Breast epithelium (tissue), 4 donors: ENCODE measurements at regions not wholly inside any gene's neighbourhood (a gene's known extent, or its start where the extent isn't known, plus 50 kb on each side); places are given as distances from the start of the nearest gene placed in this dataset.

ENCODE experiments used
- DNase-seq, 2 donors: peaks; one replicate each; pipeline ENCODE4 v3.0.0-alpha.2; 2019; ENCODE audit warnings: low spot score in 2 of 2
- H3K27ac ChIP-seq, 2 donors: fragments of 200-600 bp; sonication (generic) in 1 of 2; one replicate each; pipeline ENCODE4 v1.5.1; 2016 to 2019; ENCODE audit warnings: mild to moderate bottlenecking in 1 of 2
- H3K27me3 ChIP-seq, 2 donors: fragments of 200-600 bp; sonication (generic) in 1 of 2; one replicate each; pipeline versions ENCODE4 v1.5.1 to v1.6.0; 2017 to 2019; ENCODE audit warnings: control low read depth in 1 of 2, mild to moderate bottlenecking in 1 of 2
- H3K36me3 ChIP-seq: fragments of 200-600 bp; one replicate; pipeline ENCODE4 v1.5.1; 2019
- H3K4me1 ChIP-seq, 2 donors: fragments of 200-600 bp; sonication (generic); one replicate each; pipeline ENCODE4 v1.5.1; 2016 to 2019; ENCODE audit warnings: control low read depth in 1 of 2
- H3K4me3 ChIP-seq, 3 donors: fragments of 200-600 bp; sonication (generic); 1 replicate in 2 of 3; 2 replicates in 1 of 3; pipeline ENCODE4 v1.5.1; 2016 to 2019; ENCODE audit warnings: mild to moderate bottlenecking in 3 of 3, moderate library complexity in 2 of 3
- H3K9me3 ChIP-seq, 2 donors: fragments of 200-600 bp; sonication (generic) in 1 of 2; one replicate each; pipeline ENCODE4 v1.5.1; 2016 to 2019; ENCODE audit warnings: control low read depth in 1 of 2
- POLR2A ChIP-seq: fragments of 450-650 bp; IDR thresholded peaks from one replicate; pipeline ENCODE4 v1.6.1; 2016; ENCODE audit warnings: antibody characterized with exemption, mild to moderate bottlenecking, moderate library complexity
- POLR2AphosphoS5 ChIP-seq, 3 donors: sonication (generic); formaldehyde crosslinking; IDR thresholded peaks; one replicate each; pipeline ENCODE4 v1.6.1; 2017; ENCODE audit warnings: antibody characterized with exemption in 3 of 3
- intact Hi-C: fragments of 100-400 bp; cut with DNase I; formaldehyde crosslinking; loops from one replicate; pipeline ENCODE4 v1.15.1; 2023; ENCODE audit warnings: low total_unique reads
- TF ChIP-seq, protein P1 (sequence below), 3 donors: fragments of 450-650 bp; IDR thresholded peaks; one replicate each; pipeline ENCODE4 v1.5.1; 2016 to 2017; ENCODE audit warnings: antibody characterized with exemption in 3 of 3, mild to moderate bottlenecking in 3 of 3, moderate library complexity in 3 of 3

DNA sequence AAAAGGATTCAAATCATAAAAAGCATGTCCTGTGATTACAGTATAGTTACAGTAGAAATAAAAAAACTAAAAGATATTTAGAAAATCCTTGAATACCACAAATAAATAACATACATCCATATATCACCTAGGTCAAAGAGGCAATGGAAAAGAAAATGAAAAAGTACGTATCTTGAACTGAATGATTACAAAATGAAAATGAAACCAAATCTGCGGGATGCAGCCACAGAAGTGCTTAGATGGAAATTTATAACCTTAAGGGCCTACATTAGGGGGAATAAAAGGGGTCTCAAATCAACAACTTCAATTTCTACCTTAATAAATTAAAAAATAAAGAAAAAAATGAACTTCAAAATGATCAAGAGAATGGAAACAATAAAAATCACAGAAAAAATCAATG is 879.0 kb upstream of the CELF2 start:
- DNase-seq, result no peak
- Histone ChIP-seq H3K36me3 (no peaks in the 10 kb centered on the region), H3K9me3 (no peaks in the 10 kb centered on the region), H3K4me3 (peak overlapping the region; percentile 8 to 9 (median 9)), H3K4me1 (no peaks in the 10 kb centered on the region), H3K27ac (no peak overlapping the region), H3K27me3 (no peaks in the 10 kb centered on the region)
- TF ChIP-seq POLR2AphosphoS5 (IDR thresholded peaks at IDR 0.05) (no peak), POLR2A (no peak)
- TF ChIP-seq, protein P1, sequence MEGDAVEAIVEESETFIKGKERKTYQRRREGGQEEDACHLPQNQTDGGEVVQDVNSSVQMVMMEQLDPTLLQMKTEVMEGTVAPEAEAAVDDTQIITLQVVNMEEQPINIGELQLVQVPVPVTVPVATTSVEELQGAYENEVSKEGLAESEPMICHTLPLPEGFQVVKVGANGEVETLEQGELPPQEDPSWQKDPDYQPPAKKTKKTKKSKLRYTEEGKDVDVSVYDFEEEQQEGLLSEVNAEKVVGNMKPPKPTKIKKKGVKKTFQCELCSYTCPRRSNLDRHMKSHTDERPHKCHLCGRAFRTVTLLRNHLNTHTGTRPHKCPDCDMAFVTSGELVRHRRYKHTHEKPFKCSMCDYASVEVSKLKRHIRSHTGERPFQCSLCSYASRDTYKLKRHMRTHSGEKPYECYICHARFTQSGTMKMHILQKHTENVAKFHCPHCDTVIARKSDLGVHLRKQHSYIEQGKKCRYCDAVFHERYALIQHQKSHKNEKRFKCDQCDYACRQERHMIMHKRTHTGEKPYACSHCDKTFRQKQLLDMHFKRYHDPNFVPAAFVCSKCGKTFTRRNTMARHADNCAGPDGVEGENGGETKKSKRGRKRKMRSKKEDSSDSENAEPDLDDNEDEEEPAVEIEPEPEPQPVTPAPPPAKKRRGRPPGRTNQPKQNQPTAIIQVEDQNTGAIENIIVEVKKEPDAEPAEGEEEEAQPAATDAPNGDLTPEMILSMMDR (IDR thresholded peaks at IDR 0.05), result no peak
- intact Hi-C loops, result no loop called here

DNA sequence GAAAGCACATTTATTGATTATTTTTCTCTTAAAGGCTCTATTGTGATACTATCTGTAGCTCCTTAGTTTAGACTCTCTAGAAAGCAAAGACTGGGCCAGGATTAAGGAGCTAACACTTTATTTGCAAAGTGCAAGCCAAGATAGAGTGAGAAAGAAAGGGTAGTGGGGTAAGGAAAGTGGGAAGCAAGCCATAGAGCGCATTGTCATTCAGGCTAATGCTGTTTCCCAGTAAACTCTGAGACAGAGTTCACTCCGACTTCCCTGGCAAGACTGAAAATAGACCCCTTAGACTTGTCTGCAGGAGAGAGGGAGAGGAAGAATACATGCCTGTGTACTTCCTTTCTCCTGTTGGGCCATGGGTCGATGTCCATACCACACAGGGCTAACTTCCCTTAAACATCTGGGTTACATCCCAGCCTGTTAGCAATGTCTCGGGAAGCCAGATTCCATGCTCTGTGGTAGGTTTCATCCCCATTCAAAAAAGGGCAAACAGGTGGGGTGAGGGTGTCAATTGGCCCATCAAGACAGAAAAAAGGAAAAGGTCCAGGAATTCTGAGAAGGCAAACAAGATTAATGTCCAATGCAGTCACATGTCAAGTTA is 875.8 kb upstream of the CELF2 start:
- intact Hi-C loops, result no loop called here
- Histone ChIP-seq H3K9me3 (no peaks in the 10 kb centered on the region), H3K4me3 (no peak overlapping the region), H3K4me1 (no peaks in the 10 kb centered on the region), H3K36me3 (no peaks in the 10 kb centered on the region), H3K27me3 (no peaks in the 10 kb centered on the region), H3K27ac (no peak overlapping the region)
- no peak for DNase-seq
- TF ChIP-seq POLR2AphosphoS5 (IDR thresholded peaks at IDR 0.05), result no peak
- TF ChIP-seq, protein P1 (IDR thresholded peaks at IDR 0.05), result no peak
- no peak for TF ChIP-seq POLR2A

DNA sequence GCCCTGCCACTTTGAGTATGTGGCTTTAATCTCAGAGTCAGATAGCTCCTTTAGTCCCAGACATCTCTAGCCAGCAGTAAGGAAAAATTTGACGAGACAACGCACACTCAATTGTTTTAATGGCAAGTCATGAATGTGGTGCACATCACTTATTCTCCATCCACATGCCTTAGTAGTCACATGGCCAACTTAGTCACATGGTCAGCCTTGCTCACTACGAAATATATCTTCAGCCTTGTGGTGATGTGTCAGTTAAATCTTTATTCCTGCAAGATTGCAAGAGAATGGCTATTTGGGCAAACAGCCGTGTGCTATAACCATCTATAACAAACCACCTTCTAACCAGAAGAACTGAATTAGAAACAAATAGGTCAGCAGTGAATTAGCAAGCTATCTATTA is 871.1 kb upstream of the CELF2 start:
- no peak for DNase-seq
- H3K4me1 ChIP-seq, result no peaks in the 10 kb centered on the region
- H3K27ac ChIP-seq, result no peak overlapping the region
- no peaks in the 10 kb centered on the region for H3K27me3 ChIP-seq
- TF ChIP-seq, protein P1 (IDR thresholded peaks at IDR 0.05), result no peak
- no peak overlapping the region for H3K4me3 ChIP-seq
- intact Hi-C loops, result no loop called here
- no peaks in the 10 kb centered on the region for H3K9me3 ChIP-seq
- no peaks in the 10 kb centered on the region for H3K36me3 ChIP-seq

DNA sequence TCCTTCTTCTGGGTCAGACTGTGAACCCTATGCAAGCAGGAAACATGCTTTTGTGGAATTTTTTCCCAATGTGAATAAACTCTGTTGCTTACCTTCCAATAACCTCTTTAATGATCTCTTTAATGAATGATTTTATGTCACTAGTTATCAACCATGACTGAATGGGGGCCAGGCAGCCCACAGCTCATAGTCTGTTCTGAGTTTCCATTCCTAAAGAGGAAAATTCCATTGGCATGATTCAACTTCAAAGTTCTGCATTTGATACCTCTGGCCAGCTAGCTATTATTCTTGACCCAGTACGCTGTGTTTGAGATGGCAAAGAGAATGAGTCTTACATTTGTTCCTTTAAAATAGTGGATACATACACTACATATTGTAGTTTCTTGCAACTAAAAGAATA is 867.8 kb upstream of the CELF2 start:
- H3K4me3 ChIP-seq, result no peak overlapping the region
- H3K4me1 ChIP-seq, result no peaks in the 10 kb centered on the region
- TF ChIP-seq, protein P1 (IDR thresholded peaks at IDR 0.05), result no peak
- TF ChIP-seq POLR2AphosphoS5 (IDR thresholded peaks at IDR 0.05) (no peak), POLR2A (no peak)
- no peaks in the 10 kb centered on the region for H3K36me3 ChIP-seq
- no peak for DNase-seq
- H3K9me3 ChIP-seq, result no peaks in the 10 kb centered on the region
- intact Hi-C loops, result no loop called here
- H3K27me3 ChIP-seq, result no peaks in the 10 kb centered on the region
- H3K27ac ChIP-seq, result no peak overlapping the region

- no peak overlapping the region for H3K4me3 ChIP-seq
- H3K9me3 ChIP-seq, result peaks cover 5% of the 10 kb centered on the region in 2 donors
- H3K4me1 ChIP-seq, result no peaks in the 10 kb centered on the region
- H3K27me3 ChIP-seq, result no peaks in the 10 kb centered on the region
- no peak for DNase-seq
- TF ChIP-seq POLR2A (no peak), POLR2AphosphoS5 (IDR thresholded peaks at IDR 0.05) (no peak)
- TF ChIP-seq, protein P1 (IDR thresholded peaks at IDR 0.05), result no peak
- no peaks in the 10 kb centered on the region for H3K36me3 ChIP-seq
- intact Hi-C loops, result no loop called here
- H3K27ac ChIP-seq, result no peak overlapping the region
Measured at GRCh38 chr10:10156917-10157600, 860.6 kb upstream of the CELF2 start.
